ENCODE measurements at regions not wholly inside any gene's neighbourhood (a gene's known extent, or its start where the extent isn't known, plus 50 kb on each side); places are given as distances from the start of the nearest gene placed in this dataset.
"Not testable (repeated sequence)": the region's sequence is repeated elsewhere in the genome, so short reads cannot be mapped to it uniquely, and the experiment has no call there.

GRCh38 chr19:5257155-5258045 is 83.2 kb downstream of the PTPRS start:
- no peak for DNase-seq

- DNase-seq: no peak
These were observed 84.9 kb downstream of the PTPRS start for GRCh38 chr19:5255602-5256231.

GRCh38 chr19:5254944-5255343 is 85.7 kb downstream of the PTPRS start:
- no peak for DNase-seq

- no peak for DNase-seq
These were observed 86.1 kb downstream of the PTPRS start for GRCh38 chr19:5254543-5254942.

GRCh38 chr19:5253406-5254110 is 87.1 kb downstream of the PTPRS start:
- no peak for DNase-seq

GRCh38 chr19:5251096-5252065 is 89.2 kb downstream of the PTPRS start:
- DNase-seq: no peak

GRCh38 chr19:5250127-5250659 is 90.4 kb downstream of the PTPRS start:
- DNase-seq: no peak

- no peak for DNase-seq
These were observed 91.1 kb downstream of the PTPRS start for GRCh38 chr19:5249526-5249925.

- DNase-seq: no peak
These were observed 92.5 kb downstream of the PTPRS start for GRCh38 chr19:5247957-5248705.

GRCh38 chr19:5246554-5247155 is 94.0 kb downstream of the PTPRS start:
- no peak for DNase-seq

- DNase-seq: no peak
These were observed 94.7 kb downstream of the PTPRS start for GRCh38 chr19:5245631-5246553.

GRCh38 chr19:5244351-5244750 is 96.3 kb downstream of the PTPRS start:
- no peak for DNase-seq

- no peak for DNase-seq
These were observed 96.7 kb downstream of the PTPRS start for GRCh38 chr19:5243878-5244277.

GRCh38 chr19:5241896-5242295 is 98.7 kb downstream of the PTPRS start:
- DNase-seq: not testable (repeated sequence)

- DNase-seq: no peak
These were observed 100.6 kb downstream of the PTPRS start for GRCh38 chr19:5240011-5240410.

GRCh38 chr19:5238700-5239099 is 101.9 kb downstream of the PTPRS start:
- DNase-seq: no peak

GRCh38 chr19:5237939-5238480 is 102.6 kb downstream of the PTPRS start:
- no peak for DNase-seq

GRCh38 chr19:5237190-5237780 is 103.3 kb downstream of the PTPRS start:
- DNase-seq: no peak

Measured in suppressor macrophage treated with lipopolysaccharide for 1 hour (primary cell).